GM12878 (cell line): ENCODE measurements at regions not wholly inside any gene's neighbourhood (a gene's known extent, or its start where the extent isn't known, plus 50 kb on each side); places are given as distances from the start of the nearest gene placed in this dataset.
A peak's percentile ranks its signal among the peaks of the same experiment; 100 is the strongest.

Source experiments
- ATF7 ChIP-seq: fragments of 450-650 bp; IDR thresholded peaks from 2 replicates; pipeline ENCODE4 v1.6.1; 2016; ENCODE audit warnings: low read depth, mild to moderate bottlenecking
- BACH1 ChIP-seq: fragments of 450-650 bp; IDR thresholded peaks from 2 replicates; pipeline ENCODE4 v1.6.1; 2017; ENCODE audit warnings: mild to moderate bottlenecking, borderline replicate concordance
- BRCA1 ChIP-seq: IDR thresholded peaks from 2 replicates; pipeline ENCODE4 v1.6.1; 2011; ENCODE audit warnings: low read depth, low read length, improper control_type of control experiment
- CBX5 ChIP-seq: sonication (generic); IDR thresholded peaks from 2 replicates; pipeline ENCODE4 v1.6.1; 2016; ENCODE audit warnings: low read depth, moderate library complexity, mild to moderate bottlenecking, inconsistent platforms
- CTCF ChIP-seq, 3 experiments: IDR thresholded peaks in 2 of 3; conservative IDR thresholded peaks in 1 of 3; 2 replicates each; pipeline ENCODE4 v1.5.1; 2011; ENCODE audit warnings: low read depth in 3 of 3, low read length in 3 of 3, mild to moderate bottlenecking in 3 of 3, control low read depth in 2 of 3, moderate library complexity in 2 of 3, inconsistent platforms in 1 of 3, mixed read lengths in 1 of 3; ENCODE audit not compliant: control insufficient read depth in 2 of 3, insufficient read depth in 1 of 3; ENCODE audit errors: extremely low read depth in 1 of 3
- CUX1 ChIP-seq: IDR thresholded peaks from 2 replicates; pipeline ENCODE4 v1.6.1; 2012; ENCODE audit warnings: improper control_type of control experiment, low read depth, low read length; ENCODE audit not compliant: insufficient replicate concordance
- FOS ChIP-seq: IDR thresholded peaks from 3 replicates; pipeline ENCODE4 v1.6.1; 2011; ENCODE audit warnings: borderline replicate concordance; ENCODE audit not compliant: insufficient read length; ENCODE audit errors: extremely low read depth
- GATAD2B ChIP-seq: fragments of 450-650 bp; conservative IDR thresholded peaks from 2 replicates; pipeline ENCODE4 v1.6.1; 2017; ENCODE audit warnings: low read depth, mild to moderate bottlenecking, moderate library complexity
- HDAC6 ChIP-seq: fragments of 200-600 bp; sonication (generic); IDR thresholded peaks from one replicate; pipeline ENCODE4 v1.8.0; 2017; ENCODE audit warnings: antibody characterized with exemption; ENCODE audit not compliant: unreplicated experiment
- KDM1A ChIP-seq: fragments of 200-600 bp; sonication (generic); IDR thresholded peaks from 2 replicates; pipeline ENCODE4 v1.6.1; 2016; ENCODE audit warnings: borderline replicate concordance
- MLLT1 ChIP-seq: fragments of 450-650 bp; IDR thresholded peaks from 2 replicates; pipeline ENCODE4 v1.6.1; 2016; ENCODE audit warnings: mild to moderate bottlenecking
- MYC ChIP-seq: IDR thresholded peaks from 2 replicates; pipeline ENCODE4 v1.6.1; 2011; ENCODE audit warnings: mild to moderate bottlenecking, low read length, moderate library complexity, inconsistent platforms; ENCODE audit not compliant: insufficient read depth, insufficient replicate concordance, insufficient read length, severe bottlenecking
- NFXL1 ChIP-seq: fragments of 450-650 bp; IDR thresholded peaks from 2 replicates; pipeline ENCODE4 v1.6.1; 2017; ENCODE audit warnings: antibody characterized with exemption, mild to moderate bottlenecking, borderline replicate concordance
- PKNOX1 ChIP-seq: fragments of 450-650 bp; IDR thresholded peaks from 2 replicates; pipeline ENCODE4 v1.6.1; 2016; ENCODE audit warnings: mild to moderate bottlenecking
- RB1 ChIP-seq: fragments of 450-650 bp; formaldehyde crosslinking; IDR thresholded peaks from 2 replicates; pipeline ENCODE4 v1.6.1; 2017; ENCODE audit warnings: mild to moderate bottlenecking, borderline replicate concordance
- SMAD1 ChIP-seq: fragments of 450-650 bp; IDR thresholded peaks from 2 replicates; pipeline ENCODE4 v1.6.1; 2018; ENCODE audit warnings: mild to moderate bottlenecking, low read depth; ENCODE audit not compliant: partially characterized antibody
- SMAD5 ChIP-seq: IDR thresholded peaks from 2 replicates; pipeline ENCODE4 v1.6.1; 2016; ENCODE audit warnings: antibody characterized with exemption, low read depth
- SP1 ChIP-seq: IDR thresholded peaks from one replicate; pipeline ENCODE4 v1.6.1; 2011; ENCODE audit warnings: low read depth, low read length
- ZNF24 ChIP-seq: fragments of 450-650 bp; IDR thresholded peaks from 2 replicates; pipeline ENCODE4 v1.6.1; 2017; ENCODE audit warnings: antibody characterized with exemption, mild to moderate bottlenecking

GRCh38 chrX:46446727-46447378 lies 98.4 kb downstream of the ZNF674 start (continued):
- no peak; the same call in 1 of the 2 replicates for TF ChIP-seq RB1
- TF ChIP-seq CUX1: no peak
- no peak for TF ChIP-seq PKNOX1
- TF ChIP-seq MLLT1: no peak
- TF ChIP-seq FOS: no peak
- no peak for TF ChIP-seq KDM1A
- no peak for TF ChIP-seq CBX5
- TF ChIP-seq MYC: no peak
- no peak for TF ChIP-seq ATF7
- TF ChIP-seq SMAD5: peak; percentile 31; the same call in 1 of the 2 replicates
- no peak for TF ChIP-seq HDAC6
- no peak for TF ChIP-seq NFXL1
- TF ChIP-seq BACH1: no peak
- no peak for TF ChIP-seq ZNF24
- no peak for TF ChIP-seq SMAD1
- no peak for TF ChIP-seq SP1
- TF ChIP-seq CTCF (IDR thresholded peaks at IDR 0.05 in 2 of 3, conservative IDR thresholded peaks at IDR 0.05 in 1 of 3; ENCODE audit: control insufficient read depth in 2 of 3, extremely low read depth in 1 of 3, insufficient read depth in 1 of 3, low read depth in 3 of 3, low read length in 3 of 3): no peak
- no peak for TF ChIP-seq GATAD2B
- TF ChIP-seq BRCA1: no peak
